DMS 273 treated with DMSO at 0.1 percent for 48 hours (cell line): ENCODE measurements at regions not wholly inside any gene's neighbourhood (a gene's known extent, or its start where the extent isn't known, plus 50 kb on each side); places are given as distances from the start of the nearest gene placed in this dataset.

Experiments
- DNase-seq: peaks from one replicate; lab custom pipeline; 2025; lab: John Stamatoyannopoulos, UW

DNA sequence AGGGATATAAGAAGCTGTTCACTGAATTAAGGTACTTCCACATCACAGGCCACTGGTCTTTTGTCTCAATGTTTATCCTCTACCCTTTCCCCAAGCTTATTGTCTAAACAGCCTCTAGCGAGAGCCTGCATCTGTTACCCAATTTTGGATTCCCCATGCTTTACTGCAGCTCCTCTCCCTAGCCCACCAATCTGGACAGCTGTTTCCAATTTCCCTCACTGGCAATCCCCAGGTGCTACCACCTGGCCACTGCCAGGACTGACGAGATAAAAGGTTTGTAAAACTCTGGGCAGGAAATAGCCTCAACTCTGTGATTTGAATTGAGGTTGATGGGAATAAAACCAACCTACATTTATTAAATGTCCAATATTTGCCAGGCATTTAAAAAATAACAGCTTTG is 58.0 kb upstream of the TEX9 start:
- DNase-seq, result peak; percentile 53

DNA sequence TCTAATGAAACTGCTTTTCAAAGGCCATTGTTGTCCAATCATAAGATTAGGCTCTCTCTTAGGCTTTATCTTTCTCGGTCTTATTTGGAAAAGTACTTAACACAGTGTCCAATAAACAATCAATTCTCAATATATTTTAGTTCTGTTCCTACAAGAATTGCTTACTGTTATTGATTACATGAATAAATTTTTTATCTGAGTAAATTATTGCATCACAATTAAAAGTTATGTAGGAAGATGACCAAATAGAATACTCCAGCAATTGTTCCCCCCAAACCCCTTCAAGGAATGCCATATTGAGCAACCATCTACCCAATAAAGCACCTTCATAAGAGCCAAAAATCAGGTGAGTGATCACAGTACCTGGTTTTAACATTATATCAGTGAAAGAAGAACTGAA is 55.0 kb upstream of the RFX7 start:
- DNase-seq, result no peak

DNA sequence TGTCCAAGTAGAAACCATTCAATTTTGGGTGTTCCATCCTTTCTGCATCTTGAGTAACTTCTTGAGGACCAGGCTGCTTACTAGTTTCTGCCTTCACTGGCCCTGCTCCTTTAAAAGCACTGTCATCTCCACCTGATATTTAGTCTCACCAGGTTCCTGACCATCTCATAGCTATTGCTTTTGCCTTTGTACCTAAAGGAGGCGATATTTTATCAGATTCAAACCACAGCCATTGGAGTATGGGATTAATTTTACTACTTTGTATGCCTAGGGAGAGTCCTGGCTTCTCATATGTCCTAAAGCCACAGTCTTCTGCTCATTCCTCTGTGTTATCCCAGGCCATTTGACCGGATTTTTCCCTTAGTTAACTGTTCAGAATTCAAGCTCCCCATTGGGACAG is 51.8 kb upstream of the RFX7 start:
- DNase-seq, result peak; percentile 3

DNA sequence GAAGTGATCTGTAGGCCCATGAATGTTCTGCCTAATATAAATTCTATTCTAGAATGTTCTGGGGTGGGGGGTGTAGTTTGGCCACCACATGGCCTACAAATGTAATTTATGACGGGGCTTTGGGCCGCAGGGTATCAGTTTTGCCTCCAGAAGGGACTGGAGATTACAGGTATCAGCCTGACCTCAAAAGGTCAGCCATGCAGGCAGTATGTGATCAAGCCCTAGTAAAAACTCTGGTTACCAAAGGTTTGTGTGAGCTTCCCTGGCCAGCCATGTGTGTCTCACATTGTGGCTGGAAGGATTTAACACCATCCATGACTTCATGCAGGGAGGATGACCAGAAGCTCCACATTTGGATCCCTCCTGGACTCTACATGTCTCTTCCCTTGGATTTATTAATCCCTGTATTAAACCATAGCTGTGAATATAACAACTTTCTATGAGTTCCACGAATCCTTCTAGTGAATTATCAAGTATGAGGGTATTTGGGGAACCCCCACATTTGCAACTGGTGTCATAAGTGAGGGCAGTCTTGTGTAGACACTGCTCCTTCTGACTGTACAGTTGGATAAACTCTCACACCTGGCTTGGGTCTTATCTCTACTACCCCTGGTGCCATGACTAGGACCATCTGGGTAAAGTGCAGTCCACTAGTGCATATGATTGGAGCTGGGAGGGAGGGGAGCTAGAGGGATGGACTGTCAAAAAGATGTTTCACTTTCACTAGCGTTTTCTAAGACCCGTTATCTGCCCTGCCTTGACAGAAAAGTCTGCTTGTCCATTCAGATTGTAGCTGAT is 50.0 kb upstream of the RFX7 start:
- no peak for DNase-seq
